MCF 10A (cell line): ENCODE measurements at regions not wholly inside any gene's neighbourhood (a gene's known extent, or its start where the extent isn't known, plus 50 kb on each side); places are given as distances from the start of the nearest gene placed in this dataset.
A peak's percentile ranks its signal among the peaks of the same experiment; 100 is the strongest.

ENCODE experiments used
- BruUV-seq: library from RNA; stranded (reverse); fragments of 400-500 nt; replicated peaks from 2 replicates; lab custom pipeline; 2021; lab: Mats Ljungman, UMichigan
- CTCF ChIA-PET: fragments of 300-600 bp; sonication (Branson Sonifier 250); formaldehyde crosslinking; extraction: SDS; loops from one replicate; lab custom pipeline; 2021; ENCODE audit warnings: antibody characterized with exemption, inconsistent platforms; lab: Yijun Ruan, JAX
- POLR2A ChIA-PET: fragments of 300-600, 350-650 bp; sonication (Branson Sonifier 250); formaldehyde crosslinking; extraction: SDS; loops from one replicate; lab custom pipeline; 2020; ENCODE audit warnings: antibody characterized with exemption, inconsistent platforms; lab: Yijun Ruan, JAX
- DNase-seq: peaks from one replicate; pipeline ENCODE4 v3.0.0-alpha.2; 2018; ENCODE audit not compliant: unreplicated experiment
- H3K27ac Mint-ChIP-seq: one replicate; pipeline ENCODE4 v1.8.0; 2022; ENCODE audit warnings: mild to moderate bottlenecking, low read depth, mixed read lengths; ENCODE audit not compliant: unreplicated experiment
- H3K27me3 Mint-ChIP-seq: one replicate; pipeline ENCODE4 v1.8.0; 2022; ENCODE audit warnings: mixed read lengths; ENCODE audit not compliant: insufficient read depth, unreplicated experiment
- H3K36me3 Mint-ChIP-seq: one replicate; pipeline ENCODE4 v1.8.0; 2022; ENCODE audit warnings: mild to moderate bottlenecking, moderate library complexity, mixed read lengths; ENCODE audit not compliant: insufficient read depth, unreplicated experiment
- H3K4me1 Mint-ChIP-seq: one replicate; pipeline ENCODE4 v1.8.0; 2022; ENCODE audit warnings: mixed read lengths; ENCODE audit not compliant: insufficient read depth, unreplicated experiment
- H3K4me3 Mint-ChIP-seq: one replicate; pipeline ENCODE4 v1.8.0; 2022; ENCODE audit warnings: mild to moderate bottlenecking, moderate library complexity, mixed read lengths; ENCODE audit not compliant: unreplicated experiment
- H3K9me3 Mint-ChIP-seq: one replicate; pipeline ENCODE4 v1.8.0; 2022; ENCODE audit warnings: mixed read lengths; ENCODE audit not compliant: unreplicated experiment
- CTCF ChIP-seq: fragments of 200-600 bp; IDR thresholded peaks from one replicate; pipeline ENCODE4 v1.8.0; 2022; ENCODE audit warnings: antibody characterized with exemption, mild to moderate bottlenecking; ENCODE audit not compliant: unreplicated experiment
- intact Hi-C: fragments of 100-400 bp; cut with micrococcal nuclease; formaldehyde crosslinking; loops from 2 replicates; pipeline ENCODE4 v1.14.1; 2022

GRCh38 chrX:140092121-140092520, 126.8 kb upstream of the CXorf66 start:
- TF ChIP-seq CTCF = no peak
- Mint-ChIP-seq H3K4me1 (no peaks in the 10 kb centered on the region), H3K36me3 (no peaks in the 10 kb centered on the region), H3K27me3 (peaks cover 4% of the 10 kb centered on the region), H3K9me3 (no peaks in the 10 kb centered on the region), H3K27ac (no peak overlapping the region), H3K4me3 (no peak overlapping the region)
- DNase-seq = no peak
- no TSS peak for BruUV-seq
- intact Hi-C loops = no loop called here
- ChIA-PET CTCF (interaction anchor here (0.7 kb wide), 2 partner anchors 31 to 362 kb away, joined by 3 read pairs; no protein-coding TSS in a partner anchor), POLR2A (no interaction called here)

GRCh38 chrX:140091125-140091886, 126.0 kb upstream of the CXorf66 start:
- intact Hi-C loops = no loop called here
- Mint-ChIP-seq H3K27me3 (no peaks in the 10 kb centered on the region), H3K4me1 (no peaks in the 10 kb centered on the region), H3K36me3 (no peaks in the 10 kb centered on the region), H3K9me3 (no peaks in the 10 kb centered on the region), H3K27ac (no peak overlapping the region), H3K4me3 (peak overlapping the region; percentile 65)
- ChIA-PET CTCF (interaction anchor here (0.7 kb wide), 1 partner anchor 30 kb away, joined by 3 read pairs; no protein-coding TSS in a partner anchor), POLR2A (no interaction called here)
- DNase-seq = peak; percentile 8
- no TSS peak for BruUV-seq
- no peak for TF ChIP-seq CTCF

- no TSS peak for BruUV-seq
- no peaks in the 10 kb centered on the region for H3K9me3 Mint-ChIP-seq
- H3K36me3 Mint-ChIP-seq = no peaks in the 10 kb centered on the region
- POLR2A ChIA-PET = interaction anchor here (0.6 kb wide), 1 partner anchor 1046 kb away, joined by 3 read pairs; no protein-coding TSS in a partner anchor
- no peaks in the 10 kb centered on the region for H3K27me3 Mint-ChIP-seq
- peak overlapping the region; percentile 65 for H3K4me3 Mint-ChIP-seq
- H3K27ac Mint-ChIP-seq = no peak overlapping the region
- intact Hi-C loops = no loop called here
- CTCF ChIA-PET = no interaction called here
- H3K4me1 Mint-ChIP-seq = no peaks in the 10 kb centered on the region
- DNase-seq = no peak
- TF ChIP-seq CTCF = no peak
These were observed 125.4 kb upstream of the CXorf66 start for GRCh38 chrX:140090800-140091124.

- POLR2A ChIA-PET = no interaction called here
- H3K9me3 Mint-ChIP-seq = no peaks in the 10 kb centered on the region
- intact Hi-C loops = no loop called here
- no peak overlapping the region for H3K4me3 Mint-ChIP-seq
- TF ChIP-seq CTCF = no peak
- H3K36me3 Mint-ChIP-seq = no peaks in the 10 kb centered on the region
- BruUV-seq = no TSS peak
- DNase-seq = no peak
- no peaks in the 10 kb centered on the region for H3K27me3 Mint-ChIP-seq
- no peak overlapping the region for H3K27ac Mint-ChIP-seq
- no peaks in the 10 kb centered on the region for H3K4me1 Mint-ChIP-seq
- CTCF ChIA-PET = no interaction called here
These were observed 123.1 kb upstream of the CXorf66 start for GRCh38 chrX:140088438-140088837.
